ENCODE measurements at regions not wholly inside any gene's neighbourhood (a gene's known extent, or its start where the extent isn't known, plus 50 kb on each side); places are given as distances from the start of the nearest gene placed in this dataset.

DNA sequence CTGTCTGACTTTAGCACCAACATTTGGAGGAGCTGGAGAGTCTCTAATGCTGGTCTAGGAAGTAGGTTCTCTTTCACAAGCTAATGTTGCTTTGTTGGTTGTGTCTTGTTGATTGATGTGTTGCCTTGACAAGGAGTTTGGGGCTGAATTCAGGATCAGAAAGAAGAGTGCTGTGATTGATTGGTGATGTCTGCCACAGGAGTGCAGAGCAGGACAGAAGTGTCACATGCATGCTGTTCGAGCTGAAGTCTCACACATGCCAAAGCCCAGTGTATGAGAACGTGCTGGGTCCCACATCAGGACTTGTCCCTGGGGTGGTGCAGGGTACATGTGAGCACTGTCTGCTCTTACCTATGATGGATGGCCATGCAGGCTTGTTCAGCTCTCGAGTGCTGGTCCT lies 694.4 kb downstream of the MATN1 start:
- no peak for DNase-seq
- Mint-ChIP-seq H3K4me1 (ENCODE audit: low read depth in 2 of 2) (no peaks in the 10 kb centered on the region), H3K27me3 (peaks cover 21 to 22% of the 10 kb centered on the region in 2 donors), H3K4me3 (no peak overlapping the region), H3K27ac (no peak overlapping the region), H3K9me3 (peaks cover 2 to 12% of the 10 kb centered on the region in 2 donors), H3K36me3 (ENCODE audit: insufficient read depth) (no peaks in the 10 kb centered on the region)
- ATAC-seq (replicated peaks): no peak

DNA sequence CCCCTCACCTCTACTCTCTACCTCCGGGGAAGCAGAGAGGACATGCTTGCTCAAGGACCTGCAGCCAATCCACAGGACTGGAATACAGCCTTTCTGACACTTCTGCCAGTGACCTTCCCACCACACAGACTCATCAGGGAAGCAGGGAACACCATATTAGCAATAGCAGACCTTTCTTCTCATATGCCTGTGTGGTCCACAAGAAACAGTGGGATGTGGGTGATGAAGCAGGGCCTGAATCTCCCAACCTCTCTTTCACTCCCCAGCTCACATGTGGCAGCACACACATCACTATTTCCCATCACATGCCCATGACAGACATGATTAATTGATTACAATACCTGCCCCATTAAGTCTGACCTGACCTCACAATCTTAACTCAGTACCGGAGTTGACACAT lies 695.1 kb downstream of the MATN1 start:
- no peak overlapping the region for H3K4me3 Mint-ChIP-seq
- no peak for DNase-seq
- peaks cover 2 to 11% of the 10 kb centered on the region in 2 donors for H3K9me3 Mint-ChIP-seq
- peaks cover 22 to 27% of the 10 kb centered on the region in 2 donors for H3K27me3 Mint-ChIP-seq
- no peak for ATAC-seq (replicated peaks)
- H3K27ac Mint-ChIP-seq: no peak overlapping the region
- H3K36me3 Mint-ChIP-seq (ENCODE audit: insufficient read depth): no peaks in the 10 kb centered on the region
- no peaks in the 10 kb centered on the region for H3K4me1 Mint-ChIP-seq (ENCODE audit: low read depth in 2 of 2)

- no peaks in the 10 kb centered on the region for H3K4me1 Mint-ChIP-seq (ENCODE audit: low read depth in 2 of 2)
- H3K27ac Mint-ChIP-seq: no peak overlapping the region
- no peaks in the 10 kb centered on the region for H3K36me3 Mint-ChIP-seq (ENCODE audit: insufficient read depth)
- DNase-seq (no peak), ATAC-seq (replicated peaks) (no peak)
- H3K9me3 Mint-ChIP-seq: peaks cover 1% of the 10 kb centered on the region in 2 donors
- peaks cover 32 to 37% of the 10 kb centered on the region in 2 donors for H3K27me3 Mint-ChIP-seq
- no peak overlapping the region for H3K4me3 Mint-ChIP-seq
Measured at GRCh38 chr1:30027247-30027646, 696.1 kb downstream of the MATN1 start.

DNA sequence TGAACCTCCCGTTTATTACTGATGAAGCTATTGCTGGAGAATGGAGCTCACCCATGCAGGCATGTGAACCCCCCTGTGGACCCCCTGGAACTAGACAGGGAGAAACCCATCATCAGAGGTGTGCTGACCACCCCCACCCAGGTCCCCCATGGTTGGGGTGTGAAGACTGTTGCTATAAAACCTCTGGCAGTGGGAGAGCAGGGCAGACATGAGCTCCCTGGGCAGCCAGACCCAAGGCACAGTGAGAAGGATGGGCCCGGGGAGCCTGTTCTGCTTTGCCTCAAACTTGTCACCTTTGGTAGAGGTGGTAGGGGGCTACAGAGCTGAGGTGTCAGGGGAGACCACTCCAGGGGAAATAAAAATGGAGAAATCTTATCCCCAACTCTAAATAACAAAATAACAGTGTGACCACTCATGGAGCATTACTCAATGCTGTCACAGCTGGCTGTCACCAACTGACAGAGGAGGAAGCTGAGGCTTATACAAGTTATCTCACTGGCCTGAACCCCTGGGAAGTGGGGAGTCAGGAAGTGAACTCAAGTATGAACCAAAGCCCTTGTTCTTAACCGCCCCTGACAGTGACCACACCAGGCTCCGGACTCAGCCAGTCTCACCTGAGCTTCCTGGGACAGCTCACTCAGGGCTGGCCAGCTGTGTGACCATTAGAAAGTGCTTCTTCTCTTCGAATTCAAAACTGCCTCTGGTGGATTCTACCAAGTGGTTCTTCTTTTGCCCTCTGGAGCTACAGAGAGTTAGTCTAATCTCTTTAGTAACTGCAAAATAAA lies 698.8 kb downstream of the MATN1 start:
- no peaks in the 10 kb centered on the region for H3K4me1 Mint-ChIP-seq (ENCODE audit: low read depth in 2 of 2)
- ATAC-seq (replicated peaks) (no peak), DNase-seq (no peak)
- no peak overlapping the region for H3K27ac Mint-ChIP-seq
- no peaks in the 10 kb centered on the region for H3K9me3 Mint-ChIP-seq
- no peaks in the 10 kb centered on the region for H3K36me3 Mint-ChIP-seq (ENCODE audit: insufficient read depth)
- H3K4me3 Mint-ChIP-seq: no peak overlapping the region
- H3K27me3 Mint-ChIP-seq: peaks cover 33 to 40% of the 10 kb centered on the region in 2 donors

DNA sequence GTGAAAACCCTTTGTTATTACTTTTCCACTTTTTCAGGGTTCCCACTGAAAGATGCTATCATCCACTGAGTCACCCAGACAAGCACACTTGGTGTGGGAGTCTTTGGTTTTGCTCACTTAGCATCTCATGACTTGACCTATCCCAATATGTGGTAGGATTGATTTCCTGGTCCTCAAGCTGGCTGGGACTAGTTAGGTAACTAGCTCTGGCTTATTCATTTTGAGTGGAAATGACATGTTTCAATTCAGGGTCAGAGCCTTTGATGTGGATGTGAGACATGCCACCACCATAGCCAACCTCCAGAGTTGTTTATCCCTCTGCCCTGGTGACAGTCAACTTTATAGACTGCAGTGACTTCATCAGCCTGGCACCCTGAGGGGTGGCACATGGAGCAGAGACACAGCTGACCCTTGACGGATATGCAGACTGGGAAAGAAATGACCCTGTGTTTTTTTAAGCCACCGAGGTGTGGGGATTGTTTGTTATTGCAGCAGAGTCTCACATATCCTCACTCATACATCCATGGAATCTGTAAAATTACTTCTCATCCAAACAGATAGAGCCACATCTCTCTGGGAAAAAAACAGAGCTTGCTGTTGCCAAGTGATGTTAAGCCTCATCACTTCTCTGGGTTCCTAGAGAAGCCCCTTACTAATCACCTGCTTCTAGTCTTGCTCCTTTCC lies 699.9 kb downstream of the MATN1 start:
- no peaks in the 10 kb centered on the region for H3K36me3 Mint-ChIP-seq (ENCODE audit: insufficient read depth)
- H3K4me1 Mint-ChIP-seq (ENCODE audit: low read depth in 2 of 2): no peaks in the 10 kb centered on the region
- H3K4me3 Mint-ChIP-seq: no peak overlapping the region
- DNase-seq (no peak), ATAC-seq (replicated peaks) (no peak)
- H3K9me3 Mint-ChIP-seq: no peaks in the 10 kb centered on the region
- peaks cover 29 to 40% of the 10 kb centered on the region in 2 donors for H3K27me3 Mint-ChIP-seq
- H3K27ac Mint-ChIP-seq: no peak overlapping the region

DNA sequence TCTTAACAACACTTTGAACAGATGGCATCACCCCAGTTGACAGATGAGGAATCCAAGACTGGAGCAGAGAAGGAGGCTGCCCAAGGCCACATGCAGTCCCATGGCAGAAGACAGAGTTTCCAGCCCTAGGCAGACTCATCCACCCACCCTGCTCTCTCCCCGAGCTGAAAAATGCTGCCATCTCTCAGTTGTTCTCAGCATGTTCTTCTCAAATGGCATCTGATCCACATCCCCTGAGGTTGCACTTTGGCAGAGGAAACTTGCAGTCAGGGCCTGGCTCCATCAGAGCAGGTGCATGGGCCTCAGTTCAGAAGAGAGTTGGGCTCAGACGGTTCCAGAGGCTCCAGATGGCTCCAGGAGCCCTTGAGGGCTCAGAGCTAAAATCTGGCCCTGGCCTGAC lies 709.4 kb downstream of the MATN1 start:
- Mint-ChIP-seq H3K27me3 (peaks cover 6 to 12% of the 10 kb centered on the region in 2 donors), H3K36me3 (ENCODE audit: insufficient read depth) (no peaks in the 10 kb centered on the region), H3K4me1 (ENCODE audit: low read depth in 2 of 2) (peaks cover 0 to 6% of the 10 kb centered on the region in 2 donors), H3K4me3 (no peak overlapping the region), H3K9me3 (no peaks in the 10 kb centered on the region), H3K27ac (no peak overlapping the region)
- DNase-seq: no peak
- no peak for ATAC-seq (replicated peaks)

- ATAC-seq (replicated peaks): no peak
- H3K27me3 Mint-ChIP-seq: peaks cover 15 to 16% of the 10 kb centered on the region in 2 donors
- H3K36me3 Mint-ChIP-seq (ENCODE audit: insufficient read depth): no peaks in the 10 kb centered on the region
- H3K4me1 Mint-ChIP-seq (ENCODE audit: low read depth in 2 of 2): peaks cover 0 to 6% of the 10 kb centered on the region in 2 donors
- no peaks in the 10 kb centered on the region for H3K9me3 Mint-ChIP-seq
- no peak overlapping the region for H3K27ac Mint-ChIP-seq
- no peak for DNase-seq
- H3K4me3 Mint-ChIP-seq: no peak overlapping the region
Measured at GRCh38 chr1:30012455-30013440, 710.6 kb downstream of the MATN1 start.

- Mint-ChIP-seq H3K27me3 (peaks cover 15 to 16% of the 10 kb centered on the region in 2 donors), H3K9me3 (no peaks in the 10 kb centered on the region), H3K4me3 (no peak overlapping the region), H3K36me3 (ENCODE audit: insufficient read depth) (no peaks in the 10 kb centered on the region), H3K4me1 (ENCODE audit: low read depth in 2 of 2) (peaks cover 0 to 6% of the 10 kb centered on the region in 2 donors), H3K27ac (no peak overlapping the region)
- ATAC-seq (replicated peaks): no peak
- DNase-seq: no peak
Measured at GRCh38 chr1:30011970-30012369, 711.4 kb downstream of the MATN1 start.

DNA sequence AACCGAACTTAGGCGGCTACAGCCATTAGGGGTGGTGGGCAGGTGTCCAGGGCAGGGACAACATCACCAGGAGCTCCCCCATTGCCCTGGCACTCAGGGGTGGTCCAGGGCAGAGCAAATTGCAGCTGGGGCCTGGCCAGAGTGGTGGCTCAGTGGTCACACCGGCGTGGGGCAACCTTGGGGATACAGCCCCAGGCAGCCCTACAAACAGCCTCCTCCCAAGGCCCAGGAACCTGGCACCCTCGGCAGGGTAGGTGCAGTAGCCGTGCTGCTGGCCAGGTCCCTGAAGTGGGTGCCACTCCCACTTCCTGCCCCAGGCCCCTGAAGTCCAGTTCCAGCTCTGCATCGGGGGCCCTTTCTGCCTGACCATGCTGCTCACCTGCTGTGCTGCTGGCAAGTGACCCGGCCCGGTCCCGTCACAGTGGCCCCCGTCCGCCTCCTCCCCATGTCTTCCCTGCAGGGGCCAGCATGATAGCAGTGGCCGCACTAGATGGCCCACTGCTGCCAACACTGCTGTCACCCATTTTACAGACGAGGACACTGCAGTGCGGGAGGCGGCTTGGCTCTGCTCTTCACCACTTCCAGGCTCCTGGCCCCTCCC lies 712.8 kb downstream of the MATN1 start:
- ATAC-seq (replicated peaks) (no peak), DNase-seq (no peak)
- Mint-ChIP-seq H3K27me3 (peaks cover 15 to 16% of the 10 kb centered on the region in 2 donors), H3K9me3 (no peaks in the 10 kb centered on the region), H3K4me3 (no peak overlapping the region), H3K27ac (no peak overlapping the region), H3K4me1 (ENCODE audit: low read depth in 2 of 2) (peaks cover 0 to 6% of the 10 kb centered on the region in 2 donors), H3K36me3 (ENCODE audit: insufficient read depth) (no peaks in the 10 kb centered on the region)

DNA sequence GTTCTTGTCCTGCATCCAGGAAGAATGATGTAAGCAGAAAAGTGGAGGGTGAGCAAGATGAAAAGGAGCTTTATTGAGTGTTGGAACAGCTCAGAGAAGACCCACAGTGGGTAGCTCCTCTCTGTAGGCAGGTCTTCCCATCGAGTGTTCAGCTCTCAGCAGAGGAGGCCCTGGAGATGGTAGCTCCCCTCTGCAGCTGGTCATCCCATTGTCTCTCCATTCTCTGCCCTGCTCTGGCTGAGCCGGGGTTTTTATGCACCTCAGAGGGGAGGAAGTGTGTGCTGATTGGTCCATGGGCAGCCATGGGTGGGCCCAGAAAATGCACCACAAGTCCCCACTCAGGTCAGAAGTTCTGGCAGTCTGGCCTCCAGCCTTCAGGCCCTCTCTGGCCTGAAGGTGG lies 713.7 kb downstream of the MATN1 start:
- H3K4me1 Mint-ChIP-seq (ENCODE audit: low read depth in 2 of 2): peaks cover 0 to 6% of the 10 kb centered on the region in 2 donors
- ATAC-seq (replicated peaks) (no peak), DNase-seq (no peak)
- H3K27ac Mint-ChIP-seq: no peak overlapping the region
- H3K4me3 Mint-ChIP-seq: no peak overlapping the region
- H3K36me3 Mint-ChIP-seq (ENCODE audit: insufficient read depth): no peaks in the 10 kb centered on the region
- H3K27me3 Mint-ChIP-seq: peaks cover 15 to 16% of the 10 kb centered on the region in 2 donors
- no peaks in the 10 kb centered on the region for H3K9me3 Mint-ChIP-seq

- Mint-ChIP-seq H3K36me3 (ENCODE audit: insufficient read depth) (no peaks in the 10 kb centered on the region), H3K4me1 (ENCODE audit: low read depth in 2 of 2) (peaks cover 0 to 6% of the 10 kb centered on the region in 2 donors), H3K27ac (peak overlapping the region in 1 of 2 donors; percentile 0), H3K27me3 (peaks cover 15 to 16% of the 10 kb centered on the region in 2 donors), H3K4me3 (no peak overlapping the region), H3K9me3 (no peaks in the 10 kb centered on the region)
- ATAC-seq (replicated peaks) (no peak), DNase-seq (no peak)
Measured at GRCh38 chr1:30008998-30009657, 714.3 kb downstream of the MATN1 start.

GRCh38 chr1:30008372-30008997 lies 714.9 kb downstream of the MATN1 start:
- Mint-ChIP-seq H3K4me1 (ENCODE audit: low read depth in 2 of 2) (peaks cover 0 to 6% of the 10 kb centered on the region in 2 donors), H3K4me3 (no peak overlapping the region), H3K9me3 (no peaks in the 10 kb centered on the region), H3K27ac (peak overlapping the region in 1 of 2 donors; percentile 0), H3K36me3 (ENCODE audit: insufficient read depth) (no peaks in the 10 kb centered on the region), H3K27me3 (peaks cover 15 to 16% of the 10 kb centered on the region in 2 donors)
- no peak for ATAC-seq (replicated peaks)
- no peak for DNase-seq
